ENCODE measurements at regions not wholly inside any gene's neighbourhood (a gene's known extent, or its start where the extent isn't known, plus 50 kb on each side); places are given as distances from the start of the nearest gene placed in this dataset.

- H3K36me3 ChIP-seq (ENCODE audit: control insufficient read depth, insufficient read depth, low read length), result no peaks in the 10 kb centered on the region
- no peaks in the 10 kb centered on the region for H3K27me3 ChIP-seq (replicated peaks; ENCODE audit: control insufficient read depth, insufficient read depth, low read length)
- no peak overlapping the region for H3K4me3 ChIP-seq (replicated peaks; ENCODE audit: low read depth, low read length)
- no peak for TF ChIP-seq CTCF (IDR thresholded peaks at IDR 0.05; ENCODE audit: insufficient read depth, low read length, poor library complexity, severe bottlenecking)
- DNase-seq (ENCODE audit: extremely low read depth, insufficient read length), result no peak
Observed at GRCh38 chr5:115469904-115470516, 74.6 kb downstream of the FEM1C start.

- DNase-seq (ENCODE audit: extremely low read depth, insufficient read length), result no peak
Observed at GRCh38 chr5:115467628-115468027, 76.9 kb downstream of the FEM1C start.

GRCh38 chr5:115465431-115465830, 79.1 kb downstream of the FEM1C start:
- H3K27me3 ChIP-seq (replicated peaks; ENCODE audit: control insufficient read depth, insufficient read depth, low read length), result no peaks in the 10 kb centered on the region
- no peak for DNase-seq (ENCODE audit: extremely low read depth, insufficient read length)
- H3K36me3 ChIP-seq (ENCODE audit: control insufficient read depth, insufficient read depth, low read length), result no peaks in the 10 kb centered on the region
- H3K4me3 ChIP-seq (replicated peaks; ENCODE audit: low read depth, low read length), result no peak overlapping the region
- TF ChIP-seq CTCF (IDR thresholded peaks at IDR 0.05; ENCODE audit: insufficient read depth, low read length, poor library complexity, severe bottlenecking), result no peak

More at GRCh38 chr5:115467628-115468027, 76.9 kb downstream of the FEM1C start:
- Histone ChIP-seq H3K4me3 (replicated peaks; ENCODE audit: low read depth, low read length) (no peak overlapping the region), H3K36me3 (ENCODE audit: control insufficient read depth, insufficient read depth, low read length) (no peaks in the 10 kb centered on the region), H3K27me3 (replicated peaks; ENCODE audit: control insufficient read depth, insufficient read depth, low read length) (no peaks in the 10 kb centered on the region)
- TF ChIP-seq CTCF (IDR thresholded peaks at IDR 0.05; ENCODE audit: insufficient read depth, low read length, poor library complexity, severe bottlenecking), result no peak

- H3K36me3 ChIP-seq (ENCODE audit: control insufficient read depth, insufficient read depth, low read length), result no peaks in the 10 kb centered on the region
- DNase-seq (ENCODE audit: extremely low read depth, insufficient read length), result no peak
- H3K4me3 ChIP-seq (replicated peaks; ENCODE audit: low read depth, low read length), result no peak overlapping the region
- no peaks in the 10 kb centered on the region for H3K27me3 ChIP-seq (replicated peaks; ENCODE audit: control insufficient read depth, insufficient read depth, low read length)
- TF ChIP-seq CTCF (IDR thresholded peaks at IDR 0.05; ENCODE audit: insufficient read depth, low read length, poor library complexity, severe bottlenecking), result no peak
Observed at GRCh38 chr5:115463983-115464382, 80.6 kb downstream of the FEM1C start.

GRCh38 chr5:115461506-115462290, 82.9 kb downstream of the FEM1C start:
- Histone ChIP-seq H3K4me3 (replicated peaks; ENCODE audit: low read depth, low read length) (no peak overlapping the region), H3K27me3 (replicated peaks; ENCODE audit: control insufficient read depth, insufficient read depth, low read length) (no peaks in the 10 kb centered on the region), H3K36me3 (ENCODE audit: control insufficient read depth, insufficient read depth, low read length) (no peaks in the 10 kb centered on the region)
- no peak for DNase-seq (ENCODE audit: extremely low read depth, insufficient read length)
- no peak for TF ChIP-seq CTCF (IDR thresholded peaks at IDR 0.05; ENCODE audit: insufficient read depth, low read length, poor library complexity, severe bottlenecking)
